T-helper 1 cell treated with Interleukin-12 subunit alpha and Interleukin-12 subunit beta and Interleukin-4 antibody, amounts not matched to agents 30 ng/mL and 1 ng/mL, for 36 hours (primary cell): ENCODE measurements at regions not wholly inside any gene's neighbourhood (a gene's known extent, or its start where the extent isn't known, plus 50 kb on each side); places are given as distances from the start of the nearest gene placed in this dataset.
"Not testable (repeated sequence)": the region's sequence is repeated elsewhere in the genome, so short reads cannot be mapped to it uniquely, and the experiment has no call there.

Source experiments
- intact Hi-C: fragments of 100-400 bp; cut with micrococcal nuclease; formaldehyde crosslinking; loops from one replicate; pipeline ENCODE4 v1.15.1; 2024

GRCh38 chr2:226300196-226300886, 499.3 kb downstream of the IRS1 start:
- intact Hi-C loops = loop anchor here (1.0 kb wide), 1 partner anchor 8 kb away; no protein-coding TSS in a partner anchor

GRCh38 chr2:226299771-226300170, 499.8 kb downstream of the IRS1 start:
- intact Hi-C loops = loop anchor here (1.0 kb wide), 1 partner anchor 9 kb away; no protein-coding TSS in a partner anchor

GRCh38 chr2:226295681-226296080, 503.9 kb downstream of the IRS1 start:
- intact Hi-C loops = loop anchor here (1.0 kb wide), 1 partner anchor 39 kb away; no protein-coding TSS in a partner anchor

- intact Hi-C loops = loop anchor here (1.0 kb wide), 1 partner anchor 39 kb away; no protein-coding TSS in a partner anchor
Observed at GRCh38 chr2:226295123-226295522, 504.5 kb downstream of the IRS1 start.

GRCh38 chr2:226291281-226291680, 508.3 kb downstream of the IRS1 start:
- intact Hi-C loops = not testable (repeated sequence)

- intact Hi-C loops = no loop called here
Observed at GRCh38 chr2:226286916-226287315, 512.7 kb downstream of the IRS1 start.

GRCh38 chr2:226283796-226284195, 515.8 kb downstream of the IRS1 start:
- intact Hi-C loops = no loop called here

- intact Hi-C loops = no loop called here
Observed at GRCh38 chr2:226282151-226282550, 517.5 kb downstream of the IRS1 start.

GRCh38 chr2:226280136-226280535, 519.5 kb downstream of the IRS1 start:
- intact Hi-C loops = not testable (repeated sequence)

- intact Hi-C loops = no loop called here
Observed at GRCh38 chr2:226275215-226275614, 524.4 kb downstream of the IRS1 start.

- intact Hi-C loops = no loop called here
Observed at GRCh38 chr2:226274143-226274542, 525.5 kb downstream of the IRS1 start.

- intact Hi-C loops = no loop called here
Observed at GRCh38 chr2:226273440-226273839, 526.2 kb downstream of the IRS1 start.

GRCh38 chr2:226272435-226272834, 527.2 kb downstream of the IRS1 start:
- intact Hi-C loops = no loop called here

- intact Hi-C loops = no loop called here
Observed at GRCh38 chr2:226270285-226271058, 529.1 kb downstream of the IRS1 start.

- intact Hi-C loops = no loop called here
Observed at GRCh38 chr2:226267516-226268289, 531.9 kb downstream of the IRS1 start.

GRCh38 chr2:226256709-226257376, 542.8 kb downstream of the IRS1 start:
- intact Hi-C loops = no loop called here

- intact Hi-C loops = no loop called here
Observed at GRCh38 chr2:226256237-226256636, 543.4 kb downstream of the IRS1 start.

- intact Hi-C loops = no loop called here
Observed at GRCh38 chr2:226251661-226252060, 548.0 kb downstream of the IRS1 start.

- intact Hi-C loops = no loop called here
Observed at GRCh38 chr2:226247289-226248275, 552.0 kb downstream of the IRS1 start.

GRCh38 chr2:226234187-226234586, 565.4 kb downstream of the IRS1 start:
- intact Hi-C loops = no loop called here
